HG03354 (cell line): ENCODE measurements at regions not wholly inside any gene's neighbourhood (a gene's known extent, or its start where the extent isn't known, plus 50 kb on each side); places are given as distances from the start of the nearest gene placed in this dataset.
"Not testable (repeated sequence)": the region's sequence is repeated elsewhere in the genome, so short reads cannot be mapped to it uniquely, and the experiment has no call there.

Experiments
- ATAC-seq: cut with Tn5 transposase; IDR thresholded peaks from one replicate; pipeline ENCODE4 v1.9.1; 2021; ENCODE audit warnings: mild to moderate bottlenecking; ENCODE audit not compliant: unreplicated experiment, poor library complexity, severe bottlenecking

- ATAC-seq: not testable (repeated sequence)
These were observed 210.4 kb downstream of the LAT start for GRCh38 chr16:29195116-29195872.

GRCh38 chr16:29194185-29194844 is 209.5 kb downstream of the LAT start:
- not testable (repeated sequence) for ATAC-seq

- ATAC-seq: not testable (repeated sequence)
These were observed 208.8 kb downstream of the LAT start for GRCh38 chr16:29193634-29194033.

GRCh38 chr16:29193248-29193574 is 208.4 kb downstream of the LAT start:
- ATAC-seq: not testable (repeated sequence)

- ATAC-seq: no peak
These were observed 207.7 kb downstream of the LAT start for GRCh38 chr16:29192329-29193247.

GRCh38 chr16:29191636-29192180 is 206.9 kb downstream of the LAT start:
- not testable (repeated sequence) for ATAC-seq

DNA sequence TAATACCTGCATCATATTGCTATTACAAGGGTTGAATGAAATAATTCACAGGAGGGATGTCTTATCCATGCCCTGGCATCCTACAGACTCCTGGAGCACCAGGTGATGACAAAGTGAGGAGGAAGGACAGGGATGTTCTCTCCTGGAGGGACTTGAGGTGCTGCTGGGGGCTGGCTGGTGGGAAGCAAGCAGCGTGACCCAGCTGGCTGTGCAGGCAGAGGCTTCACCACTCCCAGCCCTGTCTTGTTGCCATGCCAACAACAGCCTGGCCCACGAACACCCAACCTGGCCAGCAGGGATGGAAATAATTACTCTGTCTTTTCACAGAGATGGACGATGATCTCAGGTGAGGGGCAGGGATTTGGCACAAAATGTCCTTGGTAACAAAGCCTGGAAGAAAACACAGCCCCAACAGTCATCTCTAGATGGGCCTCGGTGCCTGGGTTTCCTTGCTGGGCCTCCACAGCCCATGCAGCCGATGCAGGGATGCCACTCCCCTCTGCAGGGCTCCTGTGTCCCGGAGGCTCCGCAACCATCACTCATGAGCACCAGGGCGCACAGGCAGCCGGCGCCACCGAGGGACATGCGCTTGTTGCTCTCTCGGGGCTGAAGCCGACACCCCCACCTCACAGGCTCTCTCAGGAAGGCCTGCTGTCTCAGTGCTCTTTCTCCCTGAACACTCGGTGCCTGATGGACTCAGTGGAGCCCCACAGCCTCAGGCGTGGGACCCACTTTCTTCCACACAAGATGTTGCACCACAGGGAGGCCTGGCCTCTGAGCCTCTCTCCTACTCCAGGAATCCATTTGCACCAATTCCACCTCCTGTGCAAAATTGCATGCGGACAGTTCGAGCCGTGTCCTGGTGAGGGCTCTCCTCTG is 205.9 kb downstream of the LAT start:
- ATAC-seq: not testable (repeated sequence)

- ATAC-seq: not testable (repeated sequence)
These were observed 204.0 kb downstream of the LAT start for GRCh38 chr16:29188806-29189205.

DNA sequence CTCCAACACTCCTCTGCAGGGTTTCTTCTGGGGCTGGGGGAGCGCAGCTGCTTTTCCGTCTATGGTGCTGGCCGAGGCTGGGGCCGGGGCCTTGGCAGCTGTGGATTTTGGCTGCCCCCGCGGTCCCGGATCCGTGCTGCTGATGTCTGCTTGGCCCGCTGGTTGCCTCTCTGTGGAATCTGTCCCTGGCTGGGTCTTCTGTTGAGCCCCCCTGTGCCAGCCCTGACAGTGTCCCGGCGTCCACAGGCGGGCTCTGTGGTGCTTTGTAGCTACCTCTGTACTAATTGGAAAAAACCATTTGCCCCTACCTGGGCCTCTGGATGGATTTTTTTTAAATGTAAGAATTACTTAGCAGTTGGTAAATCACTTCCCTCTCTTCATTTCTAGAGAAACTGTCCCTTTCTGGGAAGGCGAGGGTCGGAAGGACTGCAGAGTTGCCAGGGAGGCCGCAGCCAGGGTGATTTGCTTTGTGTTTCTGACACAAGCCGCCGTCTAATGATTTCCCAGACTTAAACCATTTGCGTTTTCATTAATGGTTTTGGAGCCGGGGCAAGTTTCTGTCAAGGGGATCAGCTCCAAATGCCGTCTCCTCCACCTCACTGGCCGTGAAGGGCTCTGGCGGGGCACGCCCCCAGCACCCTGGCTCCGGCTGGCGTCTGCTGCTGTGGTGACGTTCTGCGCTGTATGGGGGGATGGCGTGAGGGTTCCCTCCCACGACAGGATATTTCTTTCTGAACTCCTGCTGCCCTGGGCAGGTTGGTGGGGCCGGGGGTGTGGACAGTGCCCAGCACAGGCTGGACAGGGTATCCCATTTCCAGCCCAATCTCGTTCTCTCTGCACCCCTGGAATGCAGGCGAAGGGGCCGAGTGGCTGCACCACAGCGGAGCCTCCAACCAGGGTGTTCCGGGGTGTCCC is 201.7 kb downstream of the LAT start:
- not testable (repeated sequence) for ATAC-seq

DNA sequence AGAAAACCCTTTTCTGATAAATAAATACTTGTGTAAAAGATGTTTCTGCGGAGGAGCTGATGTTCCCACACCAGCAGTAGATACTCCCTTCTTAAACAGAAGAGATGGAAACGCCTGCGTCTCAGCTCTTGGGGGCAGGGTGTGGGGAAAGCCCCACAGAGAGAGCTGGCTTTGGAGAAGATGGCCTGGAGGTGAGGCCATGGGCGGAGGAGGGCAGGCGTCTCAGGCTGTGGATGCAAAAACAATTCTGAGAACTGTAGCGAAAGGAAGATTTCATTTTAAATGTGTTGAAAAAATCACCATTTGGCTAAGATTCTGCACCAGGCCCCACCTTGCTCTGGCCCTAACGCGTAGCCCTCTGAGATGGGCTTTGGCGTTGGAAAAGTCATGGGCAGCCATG is 201.0 kb downstream of the LAT start:
- ATAC-seq: not testable (repeated sequence)

DNA sequence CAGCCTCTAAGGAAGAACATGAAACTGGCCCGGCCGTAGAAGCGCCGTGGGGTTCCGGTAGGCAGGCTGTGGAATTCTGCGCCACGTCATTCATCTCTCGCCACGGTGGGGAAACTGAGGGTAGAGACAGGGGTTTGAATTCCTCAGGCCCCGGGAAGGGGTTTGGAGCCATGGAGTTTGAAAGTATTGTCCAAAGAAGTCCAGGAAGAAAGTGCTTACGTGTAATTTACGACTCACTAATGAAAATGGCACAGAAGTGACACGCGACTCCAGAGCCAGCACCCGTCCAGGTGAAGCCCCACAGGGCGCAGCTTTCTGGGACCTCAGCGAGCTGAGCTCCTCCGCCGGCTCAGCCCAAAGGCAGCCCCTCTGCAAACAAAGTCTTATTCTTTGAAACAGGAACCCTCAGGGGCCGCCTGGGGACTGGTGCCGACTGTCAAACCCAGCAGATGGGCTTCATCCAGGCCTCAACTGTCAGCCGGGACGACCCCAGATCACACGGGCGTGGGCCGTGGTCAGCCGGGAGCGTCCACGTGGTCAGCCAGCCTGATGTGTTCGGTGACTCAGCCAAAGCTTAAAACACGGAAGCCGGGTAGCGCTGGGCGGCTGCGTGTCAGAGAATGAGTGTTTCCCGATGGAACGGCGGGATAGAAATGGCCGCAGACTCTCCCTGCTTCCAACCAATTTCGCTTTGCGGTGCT is 200.0 kb downstream of the LAT start:
- not testable (repeated sequence) for ATAC-seq

DNA sequence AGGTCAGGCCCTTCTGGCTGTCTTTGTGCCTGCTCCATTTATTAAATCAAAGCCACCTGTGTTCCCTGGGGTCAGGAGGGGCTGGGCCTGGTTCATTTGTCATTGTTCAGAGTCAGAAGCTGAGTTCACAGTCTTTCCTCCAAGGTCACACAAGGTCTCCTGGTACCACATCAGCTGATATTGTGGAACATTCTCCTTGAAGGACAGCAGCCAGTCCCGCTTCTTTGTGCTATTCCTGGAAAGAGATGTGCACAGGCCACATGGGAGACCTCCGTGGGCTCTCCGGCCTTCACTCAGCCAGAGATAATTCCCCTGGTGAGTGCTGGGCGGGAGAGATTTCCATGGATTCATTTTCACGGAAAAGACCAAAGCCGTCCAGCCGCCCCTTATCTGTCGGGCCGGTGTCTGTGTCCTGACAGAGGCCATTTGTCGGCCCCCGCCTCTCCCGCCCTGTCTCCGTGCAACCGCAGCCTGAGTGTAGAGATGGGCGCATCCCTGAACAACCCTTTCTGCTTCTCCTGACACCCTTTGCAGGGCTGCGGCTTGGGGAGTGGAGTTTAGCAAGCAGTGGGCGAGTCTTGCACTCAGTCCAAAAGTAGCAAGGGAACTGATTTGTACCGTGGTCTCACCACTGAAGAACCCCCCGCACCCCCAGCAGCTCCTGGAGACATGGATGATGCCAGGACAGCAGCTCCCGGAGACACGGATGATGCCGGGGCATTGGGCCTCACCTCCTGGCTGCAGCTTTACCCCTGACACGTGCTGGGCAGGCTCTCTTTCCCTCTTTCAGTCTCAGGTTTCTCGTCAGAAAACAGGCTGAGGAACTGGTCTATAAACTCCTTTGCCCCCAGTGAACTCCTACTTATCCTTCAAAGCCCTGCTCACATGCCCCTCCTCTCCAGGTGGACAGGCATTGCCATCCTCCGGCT is 198.4 kb downstream of the LAT start:
- ATAC-seq: not testable (repeated sequence)

GRCh38 chr16:29182501-29182900 is 197.6 kb downstream of the LAT start:
- no peak for ATAC-seq

GRCh38 chr16:29181921-29182411 is 197.1 kb downstream of the LAT start:
- not testable (repeated sequence) for ATAC-seq

DNA sequence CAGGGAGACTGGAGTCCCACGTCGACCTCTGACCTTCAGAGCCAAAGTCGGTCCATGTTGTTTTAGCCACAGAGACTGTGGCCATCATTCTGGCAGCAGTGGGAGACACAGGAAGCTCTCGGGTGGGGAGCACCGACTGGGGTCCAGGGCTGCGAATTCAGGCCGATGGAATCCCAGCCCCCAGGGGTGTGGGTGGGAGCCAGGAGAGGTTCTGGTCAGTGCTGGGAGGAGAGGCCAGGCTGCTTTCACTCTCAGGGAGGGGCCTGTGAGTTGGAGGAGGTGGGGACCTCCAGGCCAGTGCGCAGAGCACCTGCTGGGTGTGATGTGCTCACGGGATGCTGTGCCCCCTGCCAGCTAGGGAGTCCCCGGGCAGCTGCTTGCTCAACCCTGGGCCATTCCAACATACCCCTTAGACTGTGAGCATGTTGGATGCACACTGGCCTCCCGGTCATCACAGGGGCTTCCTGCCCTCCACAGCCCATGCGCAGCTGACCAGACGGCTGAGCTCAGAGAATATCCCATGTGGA is 196.5 kb downstream of the LAT start:
- not testable (repeated sequence) for ATAC-seq

GRCh38 chr16:29180206-29180600 is 195.4 kb downstream of the LAT start:
- not testable (repeated sequence) for ATAC-seq
